ENCODE measurements at regions not wholly inside any gene's neighbourhood (a gene's known extent, or its start where the extent isn't known, plus 50 kb on each side); places are given as distances from the start of the nearest gene placed in this dataset.

DNA sequence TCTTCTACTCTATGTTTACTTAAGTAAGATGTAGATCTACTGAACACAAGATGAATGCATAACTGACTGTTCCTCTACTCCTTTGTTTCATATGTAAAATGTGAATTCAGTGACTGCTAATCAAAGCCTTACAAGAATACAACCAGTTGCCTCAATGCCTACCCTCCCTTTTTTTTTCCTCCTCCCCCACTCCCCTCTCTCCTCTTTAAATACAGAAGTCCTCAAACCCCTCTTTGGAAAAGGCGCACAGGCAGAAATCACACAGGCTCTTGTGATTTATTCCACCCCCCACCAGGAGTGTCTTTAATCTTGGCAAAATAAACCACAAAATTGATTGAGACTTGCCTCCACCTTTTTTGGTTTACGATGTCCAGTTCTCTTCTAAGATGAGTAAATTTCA, 398.5 kb downstream of the DMAC1 start:
- TF ChIP-seq, protein P1, sequence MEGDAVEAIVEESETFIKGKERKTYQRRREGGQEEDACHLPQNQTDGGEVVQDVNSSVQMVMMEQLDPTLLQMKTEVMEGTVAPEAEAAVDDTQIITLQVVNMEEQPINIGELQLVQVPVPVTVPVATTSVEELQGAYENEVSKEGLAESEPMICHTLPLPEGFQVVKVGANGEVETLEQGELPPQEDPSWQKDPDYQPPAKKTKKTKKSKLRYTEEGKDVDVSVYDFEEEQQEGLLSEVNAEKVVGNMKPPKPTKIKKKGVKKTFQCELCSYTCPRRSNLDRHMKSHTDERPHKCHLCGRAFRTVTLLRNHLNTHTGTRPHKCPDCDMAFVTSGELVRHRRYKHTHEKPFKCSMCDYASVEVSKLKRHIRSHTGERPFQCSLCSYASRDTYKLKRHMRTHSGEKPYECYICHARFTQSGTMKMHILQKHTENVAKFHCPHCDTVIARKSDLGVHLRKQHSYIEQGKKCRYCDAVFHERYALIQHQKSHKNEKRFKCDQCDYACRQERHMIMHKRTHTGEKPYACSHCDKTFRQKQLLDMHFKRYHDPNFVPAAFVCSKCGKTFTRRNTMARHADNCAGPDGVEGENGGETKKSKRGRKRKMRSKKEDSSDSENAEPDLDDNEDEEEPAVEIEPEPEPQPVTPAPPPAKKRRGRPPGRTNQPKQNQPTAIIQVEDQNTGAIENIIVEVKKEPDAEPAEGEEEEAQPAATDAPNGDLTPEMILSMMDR (IDR thresholded peaks at IDR 0.05; ENCODE audit: insufficient read depth, low read depth, low read length) = no peak
- TF ChIP-seq EZH2 (IDR thresholded peaks at IDR 0.05; ENCODE audit: insufficient read depth, low read length) = no peak

All from astrocyte (in vitro differentiated cells and primary cell).